ENCODE measurements at regions not wholly inside any gene's neighbourhood (a gene's known extent, or its start where the extent isn't known, plus 50 kb on each side); places are given as distances from the start of the nearest gene placed in this dataset.

- in situ Hi-C loops (cut with MboI; ENCODE audit: low sequenced_read_pairs): no loop called here
- CTCF ChIA-PET: no interaction called here
- dilution Hi-C loops (cut with HindIII; ENCODE audit: low sequenced_read_pairs, unreplicated experiment): no loop called here
Observed at GRCh38 chr1:184262109-184262508, 124.7 kb upstream of the C1orf21 start.

More at GRCh38 chr1:184262109-184262508, 124.7 kb upstream of the C1orf21 start:
- no peak overlapping the region for H2BK5ac ChIP-seq (ENCODE audit: low read depth, low read length, poor library complexity, severe bottlenecking)
- no peak overlapping the region for H3K23ac ChIP-seq (ENCODE audit: low read depth, low read length)
- H3K27ac ChIP-seq (ENCODE audit: insufficient read depth, low read length): no peak overlapping the region
- DNase-seq (no peak), ATAC-seq (ENCODE audit: low read depth) (no peak)
- H3K4me3 ChIP-seq (ENCODE audit: insufficient read depth, low read depth, low read length): no peak overlapping the region
- no peaks in the 10 kb centered on the region for H3K36me3 ChIP-seq (ENCODE audit: control insufficient read depth, insufficient read depth, low read length)
- H3K9me3 ChIP-seq (ENCODE audit: control insufficient read depth, insufficient read depth, low read length): no peaks in the 10 kb centered on the region
- H2BK120ac ChIP-seq (ENCODE audit: low read depth, low read length): no peak overlapping the region
- H2BK20ac ChIP-seq (ENCODE audit: low read depth, low read length): no peak overlapping the region
- H4K20me1 ChIP-seq (ENCODE audit: insufficient read depth, low read length): no peaks in the 10 kb centered on the region
- intact Hi-C loops (cut with micrococcal nuclease): no loop called here
- H3K4me2 ChIP-seq (ENCODE audit: low read depth, low read length): no peak overlapping the region
- no peak overlapping the region for H2BK15ac ChIP-seq (ENCODE audit: low read depth, low read length)
- no peaks in the 10 kb centered on the region for H3K9me1 ChIP-seq (ENCODE audit: insufficient read depth, low read length)
- no peak overlapping the region for H4K8ac ChIP-seq (ENCODE audit: low read depth in 2 of 2, low read length in 2 of 2)
- no peak overlapping the region for H3K9ac ChIP-seq (ENCODE audit: low read depth, low read length)
- no peak overlapping the region for H4K91ac ChIP-seq (ENCODE audit: insufficient read depth, low read depth, low read length)
- BruUV-seq (replicated peaks): no TSS peak
- H3K79me1 ChIP-seq (ENCODE audit: low read depth in 1 of 2, low read length in 2 of 2): no peaks in the 10 kb centered on the region
- POLR2A ChIA-PET (ENCODE audit: unreplicated experiment): no interaction called here
- H3K4me1 ChIP-seq (ENCODE audit: control insufficient read depth, insufficient read depth, low read length): no peaks in the 10 kb centered on the region
- no peak overlapping the region for H2AFZ ChIP-seq (replicated peaks; ENCODE audit: low read length, poor library complexity)
- TF ChIP-seq CHD1 (IDR thresholded peaks at IDR 0.05; ENCODE audit: low read depth, low read length): no peak
- no peak overlapping the region for H3K14ac ChIP-seq (replicated peaks; ENCODE audit: low read depth, low read length)
- H3K4ac ChIP-seq (ENCODE audit: low read depth, low read length): no peak overlapping the region
- H4K5ac ChIP-seq (ENCODE audit: low read depth, low read length): no peak overlapping the region
- H2AK9ac ChIP-seq (replicated peaks; ENCODE audit: low read depth, low read length, poor library complexity): no peak overlapping the region
- no peak overlapping the region for H3K18ac ChIP-seq (ENCODE audit: low read depth, low read length)
- H2AK5ac ChIP-seq (ENCODE audit: low read depth, low read length): no peak overlapping the region
- H3K56ac ChIP-seq (ENCODE audit: extremely low read depth, insufficient read depth, low read length): no peak overlapping the region
- 0 out of 2 replicates have a peak, but pooled peaks cover 2% of the 10 kb centered on the region for H3K27me3 ChIP-seq (ENCODE audit: control insufficient read depth, insufficient read depth, low read length)
